IMR-90 (cell line): ENCODE measurements at regions not wholly inside any gene's neighbourhood (a gene's known extent, or its start where the extent isn't known, plus 50 kb on each side); places are given as distances from the start of the nearest gene placed in this dataset.

Experiments
- ATAC-seq: fragments of 200-7000 bp; cut with Tn5 transposase; 2 replicates; pipeline ENCODE4 v1.9.1; 2020; ENCODE audit warnings: low read depth, mild to moderate bottlenecking, moderate library complexity
- BruUV-seq: library from RNA; stranded (reverse); fragments of 400-500 nt; replicated peaks from 2 replicates; lab custom pipeline; 2021; lab: Mats Ljungman, UMichigan
- CTCF ChIA-PET: fragments of 300-600 bp; formaldehyde crosslinking; extraction: SDS; loops from one replicate; lab custom pipeline; 2021; ENCODE audit warnings: antibody characterized with exemption; lab: Yijun Ruan, JAX
- POLR2A ChIA-PET: fragments of 300-600 bp; sonication (Branson Sonifier 250); formaldehyde crosslinking; loops from one replicate; lab custom pipeline; 2022; ENCODE audit warnings: antibody characterized with exemption; ENCODE audit not compliant: unreplicated experiment; lab: Charles Lee
- DNase-seq: peaks from one replicate; pipeline ENCODE4 v3.0.0; 2013
- H2AFZ ChIP-seq: replicated peaks from 2 replicates; pipeline ENCODE3; 2013; ENCODE audit warnings: low read length, mild to moderate bottlenecking; ENCODE audit not compliant: poor library complexity
- H2AK5ac ChIP-seq: 2 replicates; pipeline ENCODE4 v1.6.1; 2013; ENCODE audit warnings: low read depth, low read length, inconsistent platforms
- H2AK9ac ChIP-seq: replicated peaks from 2 replicates; pipeline ENCODE3; 2013; ENCODE audit warnings: mild to moderate bottlenecking, low read depth, low read length, moderate library complexity; ENCODE audit not compliant: poor library complexity
- H2BK120ac ChIP-seq: 2 replicates; pipeline ENCODE4 v1.6.1; 2013; ENCODE audit warnings: low read depth, low read length, inconsistent platforms
- H2BK15ac ChIP-seq: 3 replicates; pipeline ENCODE4 v1.6.1; 2013; ENCODE audit warnings: low read depth, low read length, inconsistent platforms
- H2BK20ac ChIP-seq: 2 replicates; pipeline ENCODE4 v1.6.1; 2013; ENCODE audit warnings: low read depth, mild to moderate bottlenecking, inconsistent platforms, low read length, moderate library complexity
- H2BK5ac ChIP-seq: 2 replicates; pipeline ENCODE4 v1.6.1; 2013; ENCODE audit warnings: mild to moderate bottlenecking, low read depth, low read length, inconsistent platforms; ENCODE audit not compliant: poor library complexity, severe bottlenecking
- H3K14ac ChIP-seq: replicated peaks from 2 replicates; pipeline ENCODE4 v1.6.1; 2013; ENCODE audit warnings: low read depth, low read length, inconsistent platforms
- H3K18ac ChIP-seq: 2 replicates; pipeline ENCODE4 v1.6.1; 2013; ENCODE audit warnings: low read depth, low read length, control low read depth
- H3K23ac ChIP-seq: 2 replicates; pipeline ENCODE4 v1.6.1; 2013; ENCODE audit warnings: low read depth, low read length, inconsistent platforms
- H3K27ac ChIP-seq: 2 replicates; pipeline ENCODE4 v1.5.1; 2013; ENCODE audit warnings: mild to moderate bottlenecking, control low read depth, low read length; ENCODE audit not compliant: insufficient read depth
- H3K27me3 ChIP-seq: 2 replicates; pipeline ENCODE4 v1.6.1; 2013; ENCODE audit warnings: low read length; ENCODE audit not compliant: control insufficient read depth, insufficient read depth
- H3K36me3 ChIP-seq: 2 replicates; pipeline ENCODE4 v1.6.1; 2013; ENCODE audit warnings: low read length, mixed read lengths; ENCODE audit not compliant: control insufficient read depth, insufficient read depth
- H3K4ac ChIP-seq: 2 replicates; pipeline ENCODE4 v1.6.1; 2013; ENCODE audit warnings: low read depth, low read length, inconsistent platforms
- H3K4me1 ChIP-seq: 2 replicates; pipeline ENCODE4 v1.6.1; 2013; ENCODE audit warnings: low read length, mixed read lengths; ENCODE audit not compliant: control insufficient read depth, insufficient read depth
- H3K4me2 ChIP-seq: 2 replicates; pipeline ENCODE4 v1.6.1; 2013; ENCODE audit warnings: low read depth, mild to moderate bottlenecking, control low read depth, low read length, moderate library complexity
- H3K4me3 ChIP-seq: 2 replicates; pipeline ENCODE4 v1.5.1; 2013; ENCODE audit warnings: low read depth, mild to moderate bottlenecking, control low read depth, low read length, moderate library complexity; ENCODE audit not compliant: insufficient read depth
- H3K56ac ChIP-seq: 2 replicates; pipeline ENCODE4 v1.6.1; 2013; ENCODE audit warnings: low read length, inconsistent platforms; ENCODE audit not compliant: insufficient read depth; ENCODE audit errors: extremely low read depth
- H3K79me1 ChIP-seq, 2 experiments: 2 replicates each; pipeline ENCODE4 v1.6.1; 2013; ENCODE audit warnings: low read length in 2 of 2, inconsistent platforms in 1 of 2, low read depth in 1 of 2
- H3K9ac ChIP-seq: 2 replicates; pipeline ENCODE4 v1.6.1; 2013; ENCODE audit warnings: low read depth, low read length, control low read depth
- H3K9me1 ChIP-seq: 2 replicates; pipeline ENCODE4 v1.6.1; 2013; ENCODE audit warnings: low read length, inconsistent platforms; ENCODE audit not compliant: insufficient read depth
- H3K9me3 ChIP-seq: 2 replicates; pipeline ENCODE4 v1.6.1; 2013; ENCODE audit warnings: low read length; ENCODE audit not compliant: control insufficient read depth, insufficient read depth
- H4K20me1 ChIP-seq: 2 replicates; pipeline ENCODE4 v1.6.1; 2013; ENCODE audit warnings: low read length, inconsistent platforms; ENCODE audit not compliant: insufficient read depth
- H4K5ac ChIP-seq: 2 replicates; pipeline ENCODE4 v1.6.1; 2013; ENCODE audit warnings: mild to moderate bottlenecking, low read depth, low read length, control low read depth
- H4K8ac ChIP-seq, 2 experiments: 2 replicates each; pipeline ENCODE4 v1.6.1; 2013; ENCODE audit warnings: low read depth in 2 of 2, low read length in 2 of 2, control low read depth in 1 of 2, inconsistent platforms in 1 of 2
- H4K91ac ChIP-seq: 2 replicates; pipeline ENCODE4 v1.6.1; 2013; ENCODE audit warnings: low read depth, low read length, inconsistent platforms; ENCODE audit not compliant: insufficient read depth
- BHLHE40 ChIP-seq: fragments of 150-350 bp; IDR thresholded peaks from 2 replicates; pipeline ENCODE4 v1.6.1; 2016; ENCODE audit warnings: mild to moderate bottlenecking, low read depth, low read length
- FOS ChIP-seq: fragments of 150-350 bp; IDR thresholded peaks from 2 replicates; pipeline ENCODE4 v1.6.1; 2016; ENCODE audit warnings: low read depth, low read length
- MAZ ChIP-seq: IDR thresholded peaks from 2 replicates; pipeline ENCODE4 v1.6.1; 2012; ENCODE audit warnings: low read depth, mild to moderate bottlenecking, low read length, improper control_type of control experiment, moderate library complexity, borderline replicate concordance
- NFE2L2 ChIP-seq: fragments of 150-350 bp; IDR thresholded peaks from 2 replicates; pipeline ENCODE4 v1.6.1; 2016; ENCODE audit warnings: low read depth, mild to moderate bottlenecking, low read length
- RAD21 ChIP-seq: IDR thresholded peaks from 2 replicates; pipeline ENCODE4 v1.6.1; 2012; ENCODE audit warnings: low read length, improper control_type of control experiment
- USF2 ChIP-seq: fragments of 150-350 bp; IDR thresholded peaks from 2 replicates; pipeline ENCODE4 v1.6.1; 2017; ENCODE audit warnings: mild to moderate bottlenecking, antibody characterized with exemption, low read length, low read depth
- WGBS, 2 experiments: methylation state at CpG; one replicate each; pipeline versions ENCODE4 v1.1.5 to v1.1.7; 2013; ENCODE audit warnings: missing lambda C conversion rate in 2 of 2; ENCODE audit not compliant: insufficient read length in 1 of 2; ENCODE audit errors: extremely low coverage in 2 of 2; 5-methylcytosine and 5-hydroxymethylcytosine counted together
- dilution Hi-C: fragments of 300-500 bp; cut with HindIII; formaldehyde crosslinking; loops from one replicate; pipeline ENCODE4 v1.14.3; 2018; ENCODE audit warnings: low sequenced_read_pairs; ENCODE audit not compliant: unreplicated experiment
- in situ Hi-C: fragments of 300-500 bp; cut with MboI; formaldehyde crosslinking; loops from 3 replicates; pipeline ENCODE4 v1.14.3; 2019; ENCODE audit warnings: low sequenced_read_pairs, inconsistent platforms, mixed read lengths
- intact Hi-C: fragments of 100-400 bp; cut with micrococcal nuclease; formaldehyde crosslinking; loops from 2 replicates; pipeline ENCODE4 v1.10.0; 2022

DNA sequence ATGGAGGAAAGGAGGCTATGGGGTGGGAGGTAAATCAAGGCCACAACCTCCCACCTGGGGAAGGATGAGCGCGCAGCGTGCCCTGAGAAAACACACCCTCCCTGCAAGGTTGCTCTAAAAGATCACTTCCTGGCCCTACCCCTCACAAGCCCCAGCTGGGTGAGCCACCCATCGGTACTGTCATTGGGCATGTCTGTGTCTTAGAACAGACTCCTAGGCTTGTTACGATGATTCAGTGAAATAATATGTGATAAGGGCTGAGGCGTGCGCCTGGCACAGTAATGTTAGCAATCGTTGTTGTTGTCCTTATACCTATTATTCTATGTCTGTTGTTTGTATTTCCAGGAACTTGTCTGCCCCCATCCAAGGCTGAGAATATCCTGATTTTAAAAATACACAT, 175.1 kb downstream of the ZFP36L2 start:
- H3K4me1 ChIP-seq: peaks cover 19% of the 10 kb centered on the region
- peak overlapping the region; percentile 49 for H3K23ac ChIP-seq
- H3K9ac ChIP-seq: no peak overlapping the region
- H2BK120ac ChIP-seq: peak overlapping the region; percentile 95
- H3K27me3 ChIP-seq: no peaks in the 10 kb centered on the region; the same call in 1 of the 2 replicates
- H2AK9ac ChIP-seq: peak overlapping the region; percentile 47
- H3K14ac ChIP-seq: peak overlapping the region; percentile 41
- H3K56ac ChIP-seq: peak overlapping the region; percentile 6; the same call in 1 of the 2 replicates
- in situ Hi-C loops (no loop called here), dilution Hi-C loops (no loop called here), intact Hi-C loops (no loop called here)
- H3K9me1 ChIP-seq: peaks cover 14% of the 10 kb centered on the region
- ChIA-PET POLR2A (no interaction called here), CTCF (interaction anchor here (0.6 to 0.9 kb wide), 2 partner anchors 27 to 359 kb away, joined by 3 read pairs; no protein-coding TSS in a partner anchor)
- no peaks in the 10 kb centered on the region for H4K20me1 ChIP-seq
- H3K4me2 ChIP-seq: no peak overlapping the region
- H4K5ac ChIP-seq: peak overlapping the region; percentile 10
- peak overlapping the region; percentile 90 for H2BK20ac ChIP-seq
- peak overlapping the region; percentile 91 for H4K91ac ChIP-seq
- TF ChIP-seq MAZ (0 out of 2 replicates have a peak, but pooled peaks have one; percentile 13), NFE2L2 (no peak), FOS (peak; percentile 50; the same call in 1 of the 2 replicates), USF2 (no peak), RAD21 (no peak), BHLHE40 (peak; percentile 77; the same call in 1 of the 2 replicates)
- BruUV-seq: no TSS peak
- ATAC-seq: peak; percentile 72
- H3K4me3 ChIP-seq: no peak overlapping the region
- no peaks in the 10 kb centered on the region for H3K9me3 ChIP-seq
- H2BK5ac ChIP-seq: peak overlapping the region; percentile 26
- H2AFZ ChIP-seq: peak overlapping the region; percentile 73
- DNase-seq: peak; percentile 74
- peak overlapping the region; percentile 59 to 78; a peak in 3 of 4 replicates for H4K8ac ChIP-seq
- H3K36me3 ChIP-seq: no peaks in the 10 kb centered on the region
- H3K27ac ChIP-seq: peak overlapping the region; percentile 1; the same call in 1 of the 2 replicates
- H2AK5ac ChIP-seq: peak overlapping the region; percentile 65
- H3K18ac ChIP-seq: peak overlapping the region; percentile 22; the same call in 1 of the 2 replicates
- peak overlapping the region; percentile 89 for H3K4ac ChIP-seq
- H2BK15ac ChIP-seq: peak overlapping the region; percentile 91; the same call in 2 of the 3 replicates
- WGBS, 2 experiments: no CpG with 5 or more reads among the region's 8 CpGs
- H3K79me1 ChIP-seq: no peaks in the 10 kb centered on the region
